HEK293T (cell line): ENCODE measurements at regions not wholly inside any gene's neighbourhood (a gene's known extent, or its start where the extent isn't known, plus 50 kb on each side); places are given as distances from the start of the nearest gene placed in this dataset.

Source experiments
- CTCF ChIA-PET: fragments of 350-600 bp; formaldehyde crosslinking; extraction: SDS; loops from one replicate; lab custom pipeline; 2021; ENCODE audit warnings: antibody characterized with exemption, inconsistent platforms; lab: Yijun Ruan, JAX
- POLR2A ChIA-PET: fragments of 350-600 bp; formaldehyde crosslinking; extraction: SDS; loops from one replicate; lab custom pipeline; 2020; ENCODE audit warnings: antibody characterized with exemption, inconsistent platforms; lab: Yijun Ruan, JAX
- DNase-seq: peaks from one replicate; pipeline ENCODE4 v3.0.0; 2012; ENCODE audit warnings: mixed read lengths; ENCODE audit errors: extremely low spot score
- ARNT ChIP-seq: fragments of 450-650 bp; IDR thresholded peaks from 2 replicates; pipeline ENCODE4 v1.6.1; 2017; ENCODE audit warnings: mild to moderate bottlenecking
- BHLHE40 ChIP-seq: fragments of 450-650 bp; IDR thresholded peaks from 2 replicates; pipeline ENCODE4 v1.6.1; 2016; ENCODE audit warnings: mild to moderate bottlenecking, moderate library complexity, borderline replicate concordance
- CTBP1 ChIP-seq: fragments of 450-650 bp; IDR thresholded peaks from 2 replicates; pipeline ENCODE4 v1.6.1; 2016; ENCODE audit warnings: borderline replicate concordance
- ELF4 ChIP-seq: fragments of 450-650 bp; IDR thresholded peaks from 2 replicates; pipeline ENCODE4 v1.6.1; 2017; ENCODE audit warnings: antibody characterized with exemption
- FOXA1 ChIP-seq: fragments of 450-650 bp; IDR thresholded peaks from 2 replicates; pipeline ENCODE4 v1.6.1; 2016; ENCODE audit warnings: mild to moderate bottlenecking
- FOXK2 ChIP-seq: fragments of 450-650 bp; IDR thresholded peaks from 2 replicates; pipeline ENCODE4 v1.6.1; 2016; ENCODE audit warnings: mild to moderate bottlenecking
- FOXM1 ChIP-seq: fragments of 450-650 bp; IDR thresholded peaks from 2 replicates; pipeline ENCODE4 v1.6.1; 2017; ENCODE audit warnings: mild to moderate bottlenecking, borderline replicate concordance
- HDGF ChIP-seq: fragments of 450-650 bp; IDR thresholded peaks from 2 replicates; pipeline ENCODE4 v1.6.1; 2017; ENCODE audit warnings: antibody characterized with exemption, borderline replicate concordance
- L3MBTL2 ChIP-seq: fragments of 450-650 bp; conservative IDR thresholded peaks from 2 replicates; pipeline ENCODE4 v1.6.1; 2016; ENCODE audit warnings: mild to moderate bottlenecking
- LEF1 ChIP-seq: fragments of 450-650 bp; IDR thresholded peaks from 2 replicates; pipeline ENCODE4 v1.6.1; 2017; ENCODE audit warnings: mild to moderate bottlenecking, borderline replicate concordance
- NFRKB ChIP-seq: fragments of 450-650 bp; IDR thresholded peaks from 2 replicates; pipeline ENCODE4 v1.6.1; 2016; ENCODE audit warnings: mild to moderate bottlenecking, moderate library complexity
- SP1 ChIP-seq: fragments of 450-650 bp; IDR thresholded peaks from 2 replicates; pipeline ENCODE4 v1.6.1; 2017
- SUZ12 ChIP-seq: fragments of 450-650 bp; IDR thresholded peaks from 2 replicates; pipeline ENCODE4 v1.6.1; 2016; ENCODE audit warnings: mild to moderate bottlenecking
- TARDBP ChIP-seq: fragments of 450-650 bp; IDR thresholded peaks from 2 replicates; pipeline ENCODE4 v1.6.1; 2016
- ZNF384 ChIP-seq: fragments of 450-650 bp; IDR thresholded peaks from 2 replicates; pipeline ENCODE4 v1.6.1; 2016
- TF ChIP-seq, protein P1 (sequence below): fragments of 450-650 bp; IDR thresholded peaks from 2 replicates; pipeline ENCODE4 v1.6.1; 2016

GRCh38 chrX:39227371-39227770 lies 426.1 kb downstream of the MID1IP1 start:
- POLR2A ChIA-PET, result interaction anchor here (0.8 kb wide), 1 partner anchor 177 kb away, joined by 3 read pairs; no protein-coding TSS in a partner anchor
- DNase-seq, result no peak
- CTCF ChIA-PET, result no interaction called here
- TF ChIP-seq BHLHE40, result no peak
- TF ChIP-seq FOXA1, result no peak
- TF ChIP-seq TARDBP, result no peak
- no peak for TF ChIP-seq LEF1
- TF ChIP-seq SUZ12, result no peak
- no peak for TF ChIP-seq L3MBTL2
- TF ChIP-seq SP1, result no peak
- no peak for TF ChIP-seq FOXM1
- TF ChIP-seq ARNT, result no peak
- no peak for TF ChIP-seq HDGF
- TF ChIP-seq, protein P1, sequence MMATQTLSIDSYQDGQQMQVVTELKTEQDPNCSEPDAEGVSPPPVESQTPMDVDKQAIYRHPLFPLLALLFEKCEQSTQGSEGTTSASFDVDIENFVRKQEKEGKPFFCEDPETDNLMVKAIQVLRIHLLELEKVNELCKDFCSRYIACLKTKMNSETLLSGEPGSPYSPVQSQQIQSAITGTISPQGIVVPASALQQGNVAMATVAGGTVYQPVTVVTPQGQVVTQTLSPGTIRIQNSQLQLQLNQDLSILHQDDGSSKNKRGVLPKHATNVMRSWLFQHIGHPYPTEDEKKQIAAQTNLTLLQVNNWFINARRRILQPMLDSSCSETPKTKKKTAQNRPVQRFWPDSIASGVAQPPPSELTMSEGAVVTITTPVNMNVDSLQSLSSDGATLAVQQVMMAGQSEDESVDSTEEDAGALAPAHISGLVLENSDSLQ, result no peak
- no peak for TF ChIP-seq NFRKB
- TF ChIP-seq CTBP1, result no peak
- TF ChIP-seq ZNF384, result no peak
- TF ChIP-seq ELF4, result no peak
- TF ChIP-seq FOXK2, result no peak

DNA sequence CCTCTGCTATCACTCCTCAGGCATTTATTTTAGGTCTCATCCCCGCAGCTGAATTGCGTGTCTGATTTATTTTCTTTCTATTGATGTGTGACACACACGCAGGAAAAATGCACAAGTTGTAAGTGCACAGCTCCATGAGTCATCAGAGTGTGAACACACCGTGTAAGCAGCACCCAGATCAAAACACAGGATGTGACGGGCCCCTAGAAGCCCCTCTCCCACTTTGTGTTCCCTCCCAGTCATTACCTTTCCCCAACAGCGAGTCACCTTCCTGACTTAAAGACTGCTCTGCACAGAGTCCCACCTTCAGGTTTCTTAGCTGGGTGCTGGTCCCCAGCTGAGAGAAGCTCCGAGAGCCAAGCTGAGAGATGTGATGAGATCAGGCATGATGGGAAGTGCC lies 436.7 kb downstream of the MID1IP1 start:
- ChIA-PET CTCF (no interaction called here), POLR2A (no interaction called here)
- TF ChIP-seq SUZ12 (no peak), FOXA1 (no peak), ARNT (no peak), ZNF384 (no peak), HDGF (no peak), FOXM1 (no peak), BHLHE40 (no peak)
- TF ChIP-seq, protein P1, result no peak
- no peak for DNase-seq

DNA sequence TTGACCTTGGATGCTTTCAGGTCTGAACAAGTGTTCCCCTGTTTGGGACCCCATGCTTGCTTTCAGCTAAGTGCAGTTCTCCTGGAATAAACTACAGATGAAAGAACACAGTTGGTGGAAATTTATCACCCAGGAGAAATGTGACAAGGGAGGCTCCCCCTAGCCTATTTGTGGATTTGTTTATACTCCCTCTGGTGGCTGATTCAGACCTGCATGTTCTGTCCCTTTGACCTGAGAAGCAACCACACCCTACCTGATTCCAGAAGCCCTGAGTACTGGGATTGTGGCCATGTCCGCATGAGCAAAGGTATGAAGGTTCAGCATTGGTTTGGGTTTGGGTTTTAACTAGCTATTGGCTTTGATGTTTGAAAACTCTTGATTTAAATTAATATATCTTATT lies 440.9 kb downstream of the MID1IP1 start:
- no peak for TF ChIP-seq FOXA1
- no peak for TF ChIP-seq FOXM1
- TF ChIP-seq ARNT, result no peak
- TF ChIP-seq ZNF384, result no peak
- no peak for TF ChIP-seq NFRKB
- TF ChIP-seq HDGF, result no peak
- TF ChIP-seq BHLHE40, result no peak
- TF ChIP-seq ELF4, result no peak
- TF ChIP-seq SUZ12, result no peak
- TF ChIP-seq, protein P1, result no peak
- CTCF ChIA-PET, result interaction anchor here (0.6 kb wide), 1 partner anchor 971 kb away, joined by 3 read pairs; no protein-coding TSS in a partner anchor
- peak; percentile 52 for DNase-seq
- POLR2A ChIA-PET, result no interaction called here

GRCh38 chrX:39244147-39244546 lies 442.9 kb downstream of the MID1IP1 start:
- no peak for DNase-seq
- ChIA-PET CTCF (no interaction called here), POLR2A (no interaction called here)
- TF ChIP-seq NFRKB, result no peak
- no peak for TF ChIP-seq FOXA1
- no peak for TF ChIP-seq FOXM1
- TF ChIP-seq BHLHE40, result no peak
- TF ChIP-seq ELF4, result no peak
- TF ChIP-seq CTBP1, result no peak
- no peak for TF ChIP-seq LEF1
- no peak for TF ChIP-seq HDGF
- no peak for TF ChIP-seq SP1

GRCh38 chrX:39245024-39245423 lies 443.8 kb downstream of the MID1IP1 start:
- no peak for TF ChIP-seq FOXM1
- TF ChIP-seq ARNT, result no peak
- TF ChIP-seq, protein P1, result no peak
- no peak for TF ChIP-seq ELF4
- TF ChIP-seq FOXK2, result no peak
- no peak for TF ChIP-seq FOXA1
- no peak for TF ChIP-seq TARDBP
- TF ChIP-seq CTBP1, result no peak
- TF ChIP-seq BHLHE40, result no peak
- TF ChIP-seq SUZ12, result no peak
- no peak for TF ChIP-seq SP1
- DNase-seq, result no peak
- CTCF ChIA-PET, result no interaction called here
- POLR2A ChIA-PET, result no interaction called here

- DNase-seq, result no peak
- ChIA-PET CTCF (interaction anchor here (0.6 to 1.1 kb wide), 2 partner anchors 14 to 137 kb away, joined by 3 to 4 read pairs; no protein-coding TSS in a partner anchor), POLR2A (no interaction called here)
- TF ChIP-seq ELF4 (no peak), NFRKB (no peak), FOXA1 (no peak), BHLHE40 (no peak), LEF1 (no peak), L3MBTL2 (no peak), TARDBP (no peak), SP1 (no peak)
These were observed 446.3 kb downstream of the MID1IP1 start for GRCh38 chrX:39247536-39247935.
